AG09319 (cell line): ENCODE measurements at regions not wholly inside any gene's neighbourhood (a gene's known extent, or its start where the extent isn't known, plus 50 kb on each side); places are given as distances from the start of the nearest gene placed in this dataset.

Experiments
- DNase-seq: peaks from one replicate; pipeline ENCODE4 v3.0.0-alpha.2; 2010; ENCODE audit warnings: low read depth; ENCODE audit errors: extremely low read depth
- CTCF ChIP-seq: IDR thresholded peaks from 2 replicates; pipeline ENCODE4 v1.5.1; 2011; ENCODE audit warnings: low read depth, mild to moderate bottlenecking, inconsistent platforms, low read length, moderate library complexity

- no peak for DNase-seq
- no peak for TF ChIP-seq CTCF
Measured at GRCh38 chr5:159628703-159629102, 287.6 kb upstream of the ADRA1B start.

- DNase-seq, result no peak
- no peak for TF ChIP-seq CTCF
Measured at GRCh38 chr5:159629158-159629557, 287.1 kb upstream of the ADRA1B start.

GRCh38 chr5:159630545-159630944, 285.7 kb upstream of the ADRA1B start:
- TF ChIP-seq CTCF, result no peak
- DNase-seq, result no peak

- TF ChIP-seq CTCF, result no peak
- no peak for DNase-seq
Measured at GRCh38 chr5:159631001-159631400, 285.3 kb upstream of the ADRA1B start.

- no peak for TF ChIP-seq CTCF
- DNase-seq, result no peak
Measured at GRCh38 chr5:159632866-159633265, 283.4 kb upstream of the ADRA1B start.

- DNase-seq, result no peak
- TF ChIP-seq CTCF, result no peak
Measured at GRCh38 chr5:159638481-159638880, 277.8 kb upstream of the ADRA1B start.

- no peak for DNase-seq
Measured at GRCh38 chr5:159638954-159639559, 277.2 kb upstream of the ADRA1B start.

More at GRCh38 chr5:159638954-159639559, 277.2 kb upstream of the ADRA1B start:
- no peak for TF ChIP-seq CTCF
